ENCODE measurements at regions not wholly inside any gene's neighbourhood (a gene's known extent, or its start where the extent isn't known, plus 50 kb on each side); places are given as distances from the start of the nearest gene placed in this dataset.

DNA sequence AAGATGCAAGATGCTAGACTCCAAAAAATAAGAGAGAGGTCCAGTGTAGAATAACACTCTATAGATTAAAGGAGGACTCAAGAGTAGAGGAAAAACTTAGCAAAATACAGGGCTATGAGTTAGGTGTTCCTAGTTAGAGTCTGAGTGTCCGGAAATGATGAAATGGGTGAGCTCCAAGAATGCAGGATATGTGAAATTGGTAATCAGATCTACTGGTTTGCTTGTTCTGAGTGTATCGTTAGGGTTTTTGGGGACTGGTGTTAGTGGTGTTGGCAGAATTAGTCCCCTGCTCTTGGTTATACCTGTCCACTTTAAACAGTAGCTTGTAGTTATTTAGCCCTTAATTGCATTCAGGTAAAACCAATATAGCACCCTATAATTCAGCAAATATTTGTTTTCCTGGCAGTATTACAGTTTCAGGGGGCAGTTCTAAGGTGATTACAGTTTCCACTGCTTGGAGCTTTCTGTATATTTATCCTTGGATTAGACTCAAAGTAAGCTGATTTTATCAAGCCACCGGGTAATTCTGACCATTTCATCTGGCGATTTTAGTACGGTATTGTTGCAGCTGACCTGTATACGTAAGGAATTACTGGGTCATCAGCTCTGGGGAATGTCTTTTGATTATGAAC, 332.7 kb downstream of the CHRM3 start:
- no peak overlapping the region for H3K4me3 ChIP-seq
- TF ChIP-seq POLR2A (IDR thresholded peaks at IDR 0.05) (no peak), POLR2AphosphoS5 (IDR thresholded peaks at IDR 0.05) (no peak)
- DNase-seq (ENCODE audit: low spot score in 2 of 2) = no peak
- WGBS = 72% methylated on average over 6 of the region's 6 CpGs
- no peaks in the 10 kb centered on the region for H3K4me1 ChIP-seq
- no peaks in the 10 kb centered on the region for H3K9me3 ChIP-seq
- peak overlapping the region; percentile 34 for H3K27ac ChIP-seq
- H3K27me3 ChIP-seq = no peaks in the 10 kb centered on the region
- no peaks in the 10 kb centered on the region for H3K36me3 ChIP-seq

DNA sequence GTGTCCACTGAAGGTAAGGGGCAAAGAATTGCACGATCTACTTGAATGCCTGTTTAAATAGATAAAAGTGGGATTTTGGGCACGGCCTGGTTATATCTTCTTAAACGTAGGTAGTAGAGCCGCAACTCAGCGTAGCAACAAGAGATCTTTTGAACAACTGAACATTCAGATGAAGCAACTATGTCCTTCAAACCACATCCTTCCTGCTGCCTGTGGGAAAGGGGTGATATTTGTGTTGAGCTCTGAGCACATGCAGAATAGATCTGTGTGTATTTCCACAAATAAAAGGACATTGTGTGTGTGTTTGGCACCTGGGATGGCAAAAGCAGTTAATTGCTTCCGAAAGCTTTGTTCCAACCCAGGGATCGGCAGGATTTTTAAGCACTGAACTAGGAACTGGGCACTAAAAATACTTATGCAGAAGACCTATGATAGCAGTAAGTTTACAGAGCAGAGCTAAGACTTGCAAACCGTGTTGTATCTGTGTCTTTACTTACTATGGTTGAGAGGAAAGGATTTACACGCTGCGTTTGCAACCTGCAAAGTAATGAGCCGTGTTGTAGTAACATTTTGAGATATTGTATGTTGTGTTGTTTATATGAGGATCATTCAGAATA, 333.4 kb downstream of the CHRM3 start:
- Histone ChIP-seq H3K9me3 (no peaks in the 10 kb centered on the region), H3K4me3 (no peak overlapping the region), H3K36me3 (no peaks in the 10 kb centered on the region), H3K27me3 (no peaks in the 10 kb centered on the region), H3K27ac (peak overlapping the region; percentile 34), H3K4me1 (no peaks in the 10 kb centered on the region)
- DNase-seq (ENCODE audit: low spot score in 2 of 2) = no peak
- WGBS = 66% methylated on average over 11 of the region's 11 CpGs
- TF ChIP-seq POLR2AphosphoS5 (IDR thresholded peaks at IDR 0.05) (no peak), POLR2A (IDR thresholded peaks at IDR 0.05) (no peak), EP300 (IDR thresholded peaks at IDR 0.05) (no peak)
- TF ChIP-seq, protein P1, sequence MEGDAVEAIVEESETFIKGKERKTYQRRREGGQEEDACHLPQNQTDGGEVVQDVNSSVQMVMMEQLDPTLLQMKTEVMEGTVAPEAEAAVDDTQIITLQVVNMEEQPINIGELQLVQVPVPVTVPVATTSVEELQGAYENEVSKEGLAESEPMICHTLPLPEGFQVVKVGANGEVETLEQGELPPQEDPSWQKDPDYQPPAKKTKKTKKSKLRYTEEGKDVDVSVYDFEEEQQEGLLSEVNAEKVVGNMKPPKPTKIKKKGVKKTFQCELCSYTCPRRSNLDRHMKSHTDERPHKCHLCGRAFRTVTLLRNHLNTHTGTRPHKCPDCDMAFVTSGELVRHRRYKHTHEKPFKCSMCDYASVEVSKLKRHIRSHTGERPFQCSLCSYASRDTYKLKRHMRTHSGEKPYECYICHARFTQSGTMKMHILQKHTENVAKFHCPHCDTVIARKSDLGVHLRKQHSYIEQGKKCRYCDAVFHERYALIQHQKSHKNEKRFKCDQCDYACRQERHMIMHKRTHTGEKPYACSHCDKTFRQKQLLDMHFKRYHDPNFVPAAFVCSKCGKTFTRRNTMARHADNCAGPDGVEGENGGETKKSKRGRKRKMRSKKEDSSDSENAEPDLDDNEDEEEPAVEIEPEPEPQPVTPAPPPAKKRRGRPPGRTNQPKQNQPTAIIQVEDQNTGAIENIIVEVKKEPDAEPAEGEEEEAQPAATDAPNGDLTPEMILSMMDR (IDR thresholded peaks at IDR 0.05) = no peak

DNA sequence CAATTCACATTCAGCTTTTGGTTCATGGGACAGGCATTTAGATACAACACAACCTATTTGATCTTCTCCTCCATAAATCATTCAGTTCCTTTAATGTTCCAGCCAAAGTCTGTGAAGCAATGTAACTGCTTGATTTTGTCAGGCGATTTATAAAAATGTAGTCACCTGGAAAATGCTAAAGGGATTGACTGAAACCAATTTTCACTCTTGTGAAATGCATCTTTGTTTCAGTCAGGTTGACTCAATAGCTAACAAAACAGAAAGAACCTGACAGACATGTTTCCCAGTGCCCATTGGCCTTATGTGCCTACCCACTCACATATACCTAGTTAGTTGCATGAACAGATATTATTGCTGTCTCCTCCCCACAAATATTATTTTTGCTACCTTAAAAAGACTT, 335.7 kb downstream of the CHRM3 start:
- 41% methylated on average over 1 of the region's 1 CpG for WGBS
- no peak for TF ChIP-seq POLR2AphosphoS5 (IDR thresholded peaks at IDR 0.05)
- TF ChIP-seq, protein P1 (IDR thresholded peaks at IDR 0.05) = no peak
- TF ChIP-seq EP300 (IDR thresholded peaks at IDR 0.05) = no peak
- Histone ChIP-seq H3K36me3 (no peaks in the 10 kb centered on the region), H3K27ac (no peak overlapping the region), H3K4me3 (no peak overlapping the region), H3K9me3 (no peaks in the 10 kb centered on the region), H3K4me1 (no peaks in the 10 kb centered on the region), H3K27me3 (no peaks in the 10 kb centered on the region)
- DNase-seq (ENCODE audit: low spot score in 2 of 2) = no peak

DNA sequence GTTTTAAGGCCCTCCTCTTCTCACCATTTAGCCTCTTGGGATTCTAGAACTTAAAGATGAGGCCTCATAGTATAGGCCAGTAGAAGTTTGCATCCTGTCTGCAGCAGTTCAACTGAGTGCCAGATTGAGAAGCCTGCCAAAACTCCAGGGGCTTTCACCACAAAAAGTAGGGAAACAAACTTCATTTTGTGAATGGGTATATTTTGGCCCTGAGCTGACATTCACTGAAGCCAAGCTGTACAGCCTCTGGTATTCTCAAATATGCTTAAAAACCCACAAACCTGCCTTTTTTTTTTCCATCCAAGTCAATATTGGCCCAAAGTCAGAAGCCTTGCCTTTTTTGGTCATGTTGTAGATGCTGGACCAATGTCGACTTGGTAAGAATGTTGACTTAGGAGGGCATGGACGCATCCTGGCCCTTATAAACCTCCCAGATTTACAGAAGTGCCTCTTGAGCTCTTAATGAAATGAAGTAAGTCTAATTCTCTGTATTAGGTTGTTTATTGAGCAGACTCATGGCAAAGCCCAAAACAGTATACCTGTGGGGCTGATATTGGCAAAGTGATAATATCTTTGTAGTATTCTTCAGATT, 337.5 kb downstream of the CHRM3 start:
- Histone ChIP-seq H3K4me1 (no peaks in the 10 kb centered on the region), H3K9me3 (no peaks in the 10 kb centered on the region), H3K27me3 (no peaks in the 10 kb centered on the region), H3K27ac (no peak overlapping the region), H3K4me3 (no peak overlapping the region), H3K36me3 (no peaks in the 10 kb centered on the region)
- 85% methylated on average over 2 of the region's 2 CpGs for WGBS
- DNase-seq (ENCODE audit: low spot score in 2 of 2) = no peak
- TF ChIP-seq POLR2AphosphoS5 (IDR thresholded peaks at IDR 0.05) = no peak

DNA sequence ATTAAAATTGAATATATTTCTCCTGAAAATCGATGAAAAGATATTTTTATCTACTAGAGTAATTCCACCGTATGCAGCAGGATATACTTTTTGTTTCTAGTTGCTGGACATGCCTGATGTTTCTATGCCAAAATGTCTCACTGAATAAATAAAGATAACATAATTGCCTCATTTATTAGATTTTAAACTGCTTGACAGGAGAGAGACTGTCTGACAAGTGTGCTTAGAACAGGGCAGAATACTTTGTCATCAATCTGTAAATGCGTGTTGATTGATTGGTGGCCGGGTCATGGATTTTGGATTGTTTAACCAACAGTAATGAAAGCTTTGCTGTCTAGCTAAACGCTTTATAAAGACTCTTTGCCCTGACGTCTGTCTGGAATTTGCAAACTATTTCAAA, 339.0 kb downstream of the CHRM3 start:
- H3K9me3 ChIP-seq = no peaks in the 10 kb centered on the region
- WGBS = 61% methylated on average over 6 of the region's 6 CpGs
- no peak overlapping the region for H3K4me3 ChIP-seq
- no peaks in the 10 kb centered on the region for H3K4me1 ChIP-seq
- H3K27ac ChIP-seq = no peak overlapping the region
- no peak for DNase-seq (ENCODE audit: low spot score in 2 of 2)
- no peaks in the 10 kb centered on the region for H3K27me3 ChIP-seq
- no peak for TF ChIP-seq EP300 (IDR thresholded peaks at IDR 0.05)
- TF ChIP-seq, protein P1 (IDR thresholded peaks at IDR 0.05) = no peak
- no peak for TF ChIP-seq POLR2A (IDR thresholded peaks at IDR 0.05)
- no peak for TF ChIP-seq POLR2AphosphoS5 (IDR thresholded peaks at IDR 0.05)
- no peaks in the 10 kb centered on the region for H3K36me3 ChIP-seq

DNA sequence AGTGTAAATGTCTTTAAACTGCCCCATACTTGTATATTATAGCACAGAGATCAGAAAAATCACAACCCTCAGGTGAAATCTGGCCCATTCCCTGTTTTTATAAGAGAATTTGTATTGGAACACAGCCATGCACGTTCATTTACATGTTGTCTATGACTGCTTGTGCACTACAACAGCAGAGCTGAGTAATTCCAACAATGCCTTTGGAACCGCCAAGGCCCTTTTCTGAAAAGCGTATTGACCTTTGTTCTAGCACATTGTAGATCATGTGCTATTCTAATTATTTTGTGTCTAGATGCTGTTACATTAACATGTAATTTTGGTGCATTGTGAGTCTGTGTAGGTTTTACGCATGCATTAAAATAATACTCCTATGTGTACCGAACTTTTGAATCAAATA, 339.6 kb downstream of the CHRM3 start:
- DNase-seq (ENCODE audit: low spot score in 2 of 2) = no peak
- no peak overlapping the region for H3K27ac ChIP-seq
- H3K9me3 ChIP-seq = no peaks in the 10 kb centered on the region
- H3K4me1 ChIP-seq = no peaks in the 10 kb centered on the region
- 75% methylated on average over 5 of the region's 5 CpGs for WGBS
- H3K36me3 ChIP-seq = no peaks in the 10 kb centered on the region
- H3K4me3 ChIP-seq = no peak overlapping the region
- no peak for TF ChIP-seq POLR2A (IDR thresholded peaks at IDR 0.05)
- TF ChIP-seq, protein P1 (IDR thresholded peaks at IDR 0.05) = no peak
- no peak for TF ChIP-seq POLR2AphosphoS5 (IDR thresholded peaks at IDR 0.05)
- no peak for TF ChIP-seq EP300 (IDR thresholded peaks at IDR 0.05)
- H3K27me3 ChIP-seq = no peaks in the 10 kb centered on the region

All from suprapubic skin (tissue), 4 donors.